ENCODE measurements at regions not wholly inside any gene's neighbourhood (a gene's known extent, or its start where the extent isn't known, plus 50 kb on each side); places are given as distances from the start of the nearest gene placed in this dataset.

GRCh38 chr14:104289507-104289906, 151.1 kb downstream of the KIF26A start (continued):
- TF ChIP-seq E2F6 (IDR thresholded peaks at IDR 0.05; ENCODE audit: borderline replicate concordance in 1 of 2, extremely low read depth in 1 of 2, insufficient read depth in 1 of 2, insufficient read length in 1 of 2, low read depth in 1 of 2, low read length in 1 of 2, poor library complexity in 1 of 2, severe bottlenecking in 1 of 2) (no peak), NFIX (CRISPR knock-in tag; IDR thresholded peaks at IDR 0.05; ENCODE audit: low read depth) (no peak), ZBTB17 (CRISPR knock-in tag; IDR thresholded peaks at IDR 0.05) (no peak), NFATC3 (IDR thresholded peaks at IDR 0.05) (no peak), ZNF282 (CRISPR knock-in tag; IDR thresholded peaks at IDR 0.05) (no peak), ZBTB33 (CRISPR knock-in tag; IDR thresholded peaks at IDR 0.05) (no peak), YY1 (IDR thresholded peaks at IDR 0.05; ENCODE audit: borderline replicate concordance in 1 of 3, control insufficient read depth in 1 of 3, extremely low read depth in 1 of 3, insufficient read depth in 3 of 3, insufficient read length in 1 of 3, insufficient replicate concordance in 2 of 3, low read depth in 1 of 3, low read length in 2 of 3) (no peak), CREB5 (CRISPR knock-in tag; IDR thresholded peaks at IDR 0.05) (no peak), MTA3 (IDR thresholded peaks at IDR 0.05; ENCODE audit: borderline replicate concordance) (no peak)

All from K562 (cell line).